CD4-positive, alpha-beta memory T cell (primary cell): ENCODE measurements at regions not wholly inside any gene's neighbourhood (a gene's known extent, or its start where the extent isn't known, plus 50 kb on each side); places are given as distances from the start of the nearest gene placed in this dataset.

ENCODE experiments used
- CTCF ChIA-PET: fragments of 350-600 bp; sonication (Branson Sonifier 250); formaldehyde crosslinking; loops from one replicate; lab custom pipeline; 2021; ENCODE audit warnings: inconsistent platforms; ENCODE audit not compliant: partially characterized antibody; lab: Charles Lee
- POLR2A ChIA-PET: fragments of 350-600 bp; sonication (Branson Sonifier 250); formaldehyde crosslinking; loops from one replicate; lab custom pipeline; 2021; ENCODE audit not compliant: partially characterized antibody; lab: Charles Lee
- DNase-seq, 5 donors: peaks; one replicate each; pipeline versions ENCODE4 v3.0.0 to v3.0.0-alpha.2; 2020 to 2022; ENCODE audit warnings: mixed read lengths in 1 of 5
- H3K27ac ChIP-seq: one replicate; pipeline ENCODE4 v1.7.0; 2013; ENCODE audit warnings: low read depth, low read length
- H3K27me3 ChIP-seq: 2 replicates; pipeline ENCODE4 v1.7.0; 2013; ENCODE audit warnings: mild to moderate bottlenecking, low read length, moderate library complexity; ENCODE audit not compliant: insufficient read depth
- H3K36me3 ChIP-seq: 2 replicates; pipeline ENCODE4 v1.7.0; 2013; ENCODE audit warnings: mild to moderate bottlenecking, low read length, moderate library complexity; ENCODE audit not compliant: insufficient read depth
- H3K4me1 ChIP-seq: 2 replicates; pipeline ENCODE4 v1.7.0; 2013; ENCODE audit warnings: mild to moderate bottlenecking, low read length, moderate library complexity; ENCODE audit not compliant: insufficient read depth
- H3K4me3 ChIP-seq, 2 donors: one replicate each; pipeline ENCODE4 v1.7.0; 2013; ENCODE audit warnings: low read length in 2 of 2, mild to moderate bottlenecking in 1 of 2
- H3K9me3 ChIP-seq, 2 donors: one replicate each; pipeline ENCODE4 v1.7.0; 2013; ENCODE audit warnings: low read length in 2 of 2, control low read depth in 1 of 2; ENCODE audit not compliant: control insufficient read depth in 1 of 2
- H3K27ac Mint-ChIP-seq, 7 donors: one replicate each; pipeline ENCODE4 v1.8.0; 2020 to 2021; ENCODE audit warnings: mixed read lengths in 7 of 7, mild to moderate bottlenecking in 6 of 7, inconsistent platforms in 3 of 7, moderate library complexity in 3 of 7
- H3K27me3 Mint-ChIP-seq, 2 donors: one replicate each; pipeline ENCODE4 v1.8.0; 2020 to 2021; ENCODE audit warnings: mixed read lengths in 2 of 2
- H3K36me3 Mint-ChIP-seq, 2 donors: one replicate each; pipeline ENCODE4 v1.8.0; 2020 to 2021; ENCODE audit warnings: mixed read lengths in 2 of 2, inconsistent platforms in 1 of 2, mild to moderate bottlenecking in 1 of 2
- H3K4me1 Mint-ChIP-seq, 4 donors: one replicate each; pipeline ENCODE4 v1.8.0; 2020 to 2021; ENCODE audit warnings: mixed read lengths in 4 of 4, mild to moderate bottlenecking in 1 of 4
- H3K4me3 Mint-ChIP-seq, 8 donors: one replicate each; pipeline ENCODE4 v1.8.0; 2020 to 2021; ENCODE audit warnings: mixed read lengths in 8 of 8, mild to moderate bottlenecking in 7 of 8, moderate library complexity in 6 of 8, inconsistent platforms in 3 of 8
- H3K9me3 Mint-ChIP-seq, 8 donors: one replicate each; pipeline ENCODE4 v1.8.0; 2020 to 2021; ENCODE audit warnings: mixed read lengths in 8 of 8, mild to moderate bottlenecking in 5 of 8, inconsistent platforms in 3 of 8, moderate library complexity in 1 of 8
- intact Hi-C: fragments of 100-400 bp; cut with micrococcal nuclease; formaldehyde crosslinking; loops from one replicate; pipeline ENCODE4 v1.15.1; 2023

DNA sequence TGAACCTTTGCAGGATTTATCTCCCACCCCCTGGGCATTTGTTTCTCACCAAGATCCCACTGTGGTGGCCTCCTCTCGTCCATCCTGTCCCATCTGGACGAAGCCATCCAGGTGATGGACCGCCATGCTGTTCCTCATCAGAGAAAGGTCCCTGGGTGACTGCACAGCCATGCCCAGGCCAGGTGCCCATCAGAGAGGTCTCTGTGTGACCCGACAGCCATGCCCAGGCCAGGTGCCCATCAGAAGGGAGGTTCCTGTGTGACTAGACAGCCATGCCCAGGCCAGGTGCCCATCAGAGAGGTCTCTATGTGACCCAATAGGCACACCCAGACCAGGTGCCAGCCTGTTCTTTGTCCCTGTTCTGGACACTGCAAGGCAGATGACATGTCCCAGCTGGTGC lies 360.9 kb upstream of the SALL3 start:
- Mint-ChIP-seq H3K4me1 (no peaks in the 10 kb centered on the region), H3K9me3 (peaks cover 3 to 31% (median 19%) of the 10 kb centered on the region in 8 donors), H3K27me3 (peaks cover 2 to 4% of the 10 kb centered on the region in 2 donors), H3K27ac (no peak overlapping the region), H3K4me3 (no peak overlapping the region), H3K36me3 (no peaks in the 10 kb centered on the region)
- ChIA-PET CTCF (no interaction called here), POLR2A (no interaction called here)
- Histone ChIP-seq H3K4me1 (no peaks in the 10 kb centered on the region), H3K9me3 (no peaks in the 10 kb centered on the region), H3K27me3 (no peaks in the 10 kb centered on the region), H3K36me3 (no peaks in the 10 kb centered on the region), H3K4me3 (no peak overlapping the region), H3K27ac (no peak overlapping the region)
- intact Hi-C loops, result no loop called here
- DNase-seq, result no peak

DNA sequence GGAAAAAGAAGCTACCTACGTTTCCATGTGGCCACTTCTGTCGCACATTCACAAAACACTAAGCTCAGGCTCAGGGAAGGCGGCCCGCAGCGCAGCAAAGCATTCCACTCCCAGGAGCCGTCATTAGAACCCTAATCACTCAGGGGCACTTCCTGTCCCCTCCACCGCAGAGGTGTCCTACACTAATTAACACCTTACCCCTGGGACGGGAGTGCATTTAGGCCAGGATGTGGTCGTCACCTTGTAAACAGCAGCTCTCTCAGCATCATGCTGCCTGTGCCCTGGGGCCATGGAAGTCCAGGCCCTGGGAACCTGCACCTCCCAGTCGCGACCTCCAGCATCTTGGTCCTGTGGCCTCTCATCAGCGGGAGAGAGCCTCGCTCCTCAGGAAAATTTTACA lies 359.8 kb upstream of the SALL3 start:
- no peak overlapping the region for H3K27ac Mint-ChIP-seq
- Histone ChIP-seq H3K4me3 (no peak overlapping the region), H3K9me3 (no peaks in the 10 kb centered on the region), H3K36me3 (no peaks in the 10 kb centered on the region), H3K27ac (no peak overlapping the region), H3K4me1 (no peaks in the 10 kb centered on the region), H3K27me3 (no peaks in the 10 kb centered on the region)
- H3K36me3 Mint-ChIP-seq, result no peaks in the 10 kb centered on the region
- peaks cover 3 to 31% (median 18%) of the 10 kb centered on the region in 8 donors for H3K9me3 Mint-ChIP-seq
- POLR2A ChIA-PET, result no interaction called here
- no peaks in the 10 kb centered on the region for H3K4me1 Mint-ChIP-seq
- no peak for DNase-seq
- peaks cover 2 to 4% of the 10 kb centered on the region in 2 donors for H3K27me3 Mint-ChIP-seq
- intact Hi-C loops, result no loop called here
- H3K4me3 Mint-ChIP-seq, result no peak overlapping the region
- CTCF ChIA-PET, result no interaction called here

DNA sequence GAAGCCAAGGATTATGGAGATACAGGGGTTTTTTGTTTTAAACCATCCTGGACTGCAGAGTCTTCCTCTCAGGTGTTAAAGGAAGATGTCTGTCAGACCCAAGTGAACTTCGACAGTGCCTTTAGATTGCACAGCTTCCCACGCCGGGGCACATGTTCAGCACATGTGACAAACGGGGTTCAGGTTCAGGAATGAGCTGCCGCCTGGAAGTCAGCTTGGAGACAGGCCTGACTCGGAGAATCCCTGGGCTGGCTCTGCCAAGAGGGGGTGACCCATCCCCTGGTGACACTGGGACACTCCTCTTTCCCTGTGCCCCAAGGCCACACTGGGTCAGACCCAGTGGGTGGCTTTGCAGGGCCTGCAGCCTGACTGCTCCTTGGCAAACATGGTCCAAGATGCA lies 359.3 kb upstream of the SALL3 start:
- no peak overlapping the region for H3K4me3 ChIP-seq
- CTCF ChIA-PET, result no interaction called here
- H3K9me3 Mint-ChIP-seq, result peaks cover 3 to 27% (median 17%) of the 10 kb centered on the region in 8 donors

DNA sequence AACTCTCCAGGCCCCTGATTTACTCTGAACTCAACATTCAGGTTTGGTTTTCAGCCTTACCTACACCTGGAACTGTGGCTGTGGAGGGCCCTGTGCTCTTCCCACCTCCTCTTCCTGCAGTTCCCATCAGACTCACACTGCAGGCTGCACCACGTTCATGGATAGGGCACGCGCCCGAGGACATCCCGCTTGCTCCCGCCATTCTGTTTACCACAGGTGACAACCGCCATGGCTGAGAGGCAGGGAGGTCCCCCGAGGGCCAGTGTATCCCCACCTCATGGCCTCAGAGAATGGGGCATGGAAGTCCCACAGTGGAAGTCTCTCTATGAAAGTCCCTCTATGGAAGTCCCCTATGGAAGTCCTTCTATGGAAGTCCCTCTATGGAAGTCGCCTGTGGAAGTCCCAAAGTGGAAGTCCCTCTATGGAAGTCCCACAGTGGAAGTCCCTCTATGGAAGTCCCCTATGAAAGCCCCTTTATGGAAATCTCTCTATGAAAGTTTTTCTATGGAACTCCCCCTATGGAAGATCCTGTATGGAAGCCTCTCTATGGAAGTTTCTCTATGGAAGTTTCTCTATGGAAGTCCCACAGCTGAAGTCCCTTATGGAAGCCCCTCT lies 358.4 kb upstream of the SALL3 start:
- no peaks in the 10 kb centered on the region for H3K27me3 ChIP-seq
- H3K36me3 Mint-ChIP-seq, result no peaks in the 10 kb centered on the region
- no peaks in the 10 kb centered on the region for H3K4me1 ChIP-seq
- H3K4me1 Mint-ChIP-seq, result peaks cover 0 to 2% (median 0%) of the 10 kb centered on the region in 4 donors
- H3K4me3 Mint-ChIP-seq, result no peak overlapping the region
- intact Hi-C loops, result no loop called here
- CTCF ChIA-PET, result no interaction called here
- H3K4me3 ChIP-seq, result no peak overlapping the region
- H3K9me3 Mint-ChIP-seq, result peaks cover 3 to 19% (median 13%) of the 10 kb centered on the region in 8 donors
- no peaks in the 10 kb centered on the region for H3K36me3 ChIP-seq
- H3K27ac Mint-ChIP-seq, result no peak overlapping the region
- peaks cover 4 to 12% of the 10 kb centered on the region in 2 donors for H3K27me3 Mint-ChIP-seq
- POLR2A ChIA-PET, result no interaction called here
- no peak for DNase-seq
- H3K27ac ChIP-seq, result no peak overlapping the region
- no peaks in the 10 kb centered on the region for H3K9me3 ChIP-seq

More for the DNA sequence above, 359.3 kb upstream of the SALL3 start:
- POLR2A ChIA-PET, result no interaction called here
- no peaks in the 10 kb centered on the region for H3K4me1 Mint-ChIP-seq
- H3K9me3 ChIP-seq, result no peaks in the 10 kb centered on the region
- no peaks in the 10 kb centered on the region for H3K4me1 ChIP-seq
- no peak overlapping the region for H3K4me3 Mint-ChIP-seq
- no peaks in the 10 kb centered on the region for H3K36me3 Mint-ChIP-seq
- no peak for DNase-seq
- peaks cover 3 to 4% of the 10 kb centered on the region in 2 donors for H3K27me3 Mint-ChIP-seq
- no peaks in the 10 kb centered on the region for H3K27me3 ChIP-seq
- no peak overlapping the region for H3K27ac ChIP-seq
- no peak overlapping the region for H3K27ac Mint-ChIP-seq
- intact Hi-C loops, result no loop called here
- no peaks in the 10 kb centered on the region for H3K36me3 ChIP-seq

DNA sequence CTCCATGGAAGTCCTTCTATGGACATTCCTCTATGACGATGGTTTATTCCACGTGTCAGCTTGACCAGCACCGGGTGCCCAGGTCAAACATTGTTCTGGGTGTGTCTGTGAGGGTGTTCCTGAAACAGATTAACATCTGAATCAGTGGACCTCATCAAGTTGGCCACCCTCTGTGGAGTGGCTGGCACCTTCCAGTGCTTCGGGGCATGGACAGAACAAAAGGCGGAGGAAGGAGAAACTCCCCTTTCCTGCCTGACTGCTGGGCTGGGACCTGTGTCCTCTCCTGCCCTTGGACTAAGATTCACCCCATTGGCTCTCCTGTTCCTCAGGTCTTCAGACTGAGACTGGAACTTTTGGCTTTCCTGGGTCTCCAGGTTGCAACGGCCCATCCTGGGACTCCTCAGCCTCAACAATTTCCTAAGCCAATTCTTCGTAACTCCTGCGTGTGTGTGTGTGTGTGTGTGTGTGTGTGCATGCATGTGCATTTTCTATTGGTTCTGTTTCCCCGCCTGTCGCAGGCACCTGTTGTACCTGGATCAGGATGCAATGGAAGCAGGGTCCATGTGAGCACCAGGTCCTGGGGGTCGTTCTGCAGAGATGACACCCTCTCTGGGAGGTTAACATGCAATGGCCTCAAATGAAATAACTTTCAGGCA lies 357.2 kb upstream of the SALL3 start:
- intact Hi-C loops, result no loop called here

DNA sequence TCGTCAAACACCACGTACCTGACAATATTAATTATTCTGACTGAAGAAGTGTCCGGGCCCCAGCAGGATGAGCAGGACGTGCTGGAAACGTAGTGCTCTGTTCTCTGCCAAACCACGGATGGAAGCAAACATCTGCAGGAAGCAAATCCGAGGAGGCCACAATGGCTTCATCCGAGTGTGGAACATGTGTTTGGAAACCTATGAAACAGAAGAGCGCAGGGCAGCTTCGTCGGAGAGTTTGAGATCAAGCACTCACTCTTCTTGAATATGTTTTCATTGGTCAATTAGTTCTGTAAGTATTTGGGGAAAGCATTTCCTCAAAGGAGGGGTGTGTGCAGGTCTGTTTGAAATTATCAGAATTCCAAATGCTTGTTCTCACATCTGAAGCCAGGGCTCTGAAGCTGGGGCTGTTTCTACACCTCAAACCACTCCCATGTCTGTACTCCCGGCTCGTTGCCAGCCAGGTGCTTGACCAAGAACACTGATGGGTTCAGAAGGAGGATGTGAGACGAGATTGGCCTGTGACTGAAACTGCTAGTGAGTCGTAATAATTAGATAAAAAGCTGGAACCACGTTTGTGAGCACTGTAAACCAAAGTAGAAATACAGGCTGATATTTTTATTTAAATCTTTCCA lies 356.6 kb upstream of the SALL3 start:
- Histone ChIP-seq H3K27me3 (no peaks in the 10 kb centered on the region), H3K4me1 (no peaks in the 10 kb centered on the region), H3K4me3 (no peak overlapping the region), H3K9me3 (no peaks in the 10 kb centered on the region), H3K27ac (no peak overlapping the region), H3K36me3 (no peaks in the 10 kb centered on the region)
- Mint-ChIP-seq H3K9me3 (peaks cover 0 to 7% (median 0%) of the 10 kb centered on the region in 8 donors), H3K36me3 (no peaks in the 10 kb centered on the region), H3K4me3 (no peak overlapping the region), H3K27ac (no peak overlapping the region), H3K4me1 (peaks cover 0 to 2% (median 0%) of the 10 kb centered on the region in 4 donors), H3K27me3 (peaks cover 4 to 15% of the 10 kb centered on the region in 2 donors)
- intact Hi-C loops, result no loop called here
- ChIA-PET CTCF (no interaction called here), POLR2A (no interaction called here)
- DNase-seq, result no peak

More for the DNA sequence above, 357.2 kb upstream of the SALL3 start:
- no peaks in the 10 kb centered on the region for H3K36me3 Mint-ChIP-seq
- no peaks in the 10 kb centered on the region for H3K4me1 ChIP-seq
- no peak for DNase-seq
- H3K9me3 ChIP-seq, result no peaks in the 10 kb centered on the region
- no peaks in the 10 kb centered on the region for H3K36me3 ChIP-seq
- H3K4me1 Mint-ChIP-seq, result peaks cover 0 to 2% (median 0%) of the 10 kb centered on the region in 4 donors
- H3K27me3 Mint-ChIP-seq, result peaks cover 4 to 15% of the 10 kb centered on the region in 2 donors
- H3K4me3 ChIP-seq, result no peak overlapping the region
- H3K27ac ChIP-seq, result no peak overlapping the region
- H3K9me3 Mint-ChIP-seq, result peaks cover 0 to 11% (median 4%) of the 10 kb centered on the region in 8 donors
- no peak overlapping the region for H3K4me3 Mint-ChIP-seq
- no peaks in the 10 kb centered on the region for H3K27me3 ChIP-seq
- CTCF ChIA-PET, result no interaction called here
- POLR2A ChIA-PET, result no interaction called here
- H3K27ac Mint-ChIP-seq, result no peak overlapping the region

DNA sequence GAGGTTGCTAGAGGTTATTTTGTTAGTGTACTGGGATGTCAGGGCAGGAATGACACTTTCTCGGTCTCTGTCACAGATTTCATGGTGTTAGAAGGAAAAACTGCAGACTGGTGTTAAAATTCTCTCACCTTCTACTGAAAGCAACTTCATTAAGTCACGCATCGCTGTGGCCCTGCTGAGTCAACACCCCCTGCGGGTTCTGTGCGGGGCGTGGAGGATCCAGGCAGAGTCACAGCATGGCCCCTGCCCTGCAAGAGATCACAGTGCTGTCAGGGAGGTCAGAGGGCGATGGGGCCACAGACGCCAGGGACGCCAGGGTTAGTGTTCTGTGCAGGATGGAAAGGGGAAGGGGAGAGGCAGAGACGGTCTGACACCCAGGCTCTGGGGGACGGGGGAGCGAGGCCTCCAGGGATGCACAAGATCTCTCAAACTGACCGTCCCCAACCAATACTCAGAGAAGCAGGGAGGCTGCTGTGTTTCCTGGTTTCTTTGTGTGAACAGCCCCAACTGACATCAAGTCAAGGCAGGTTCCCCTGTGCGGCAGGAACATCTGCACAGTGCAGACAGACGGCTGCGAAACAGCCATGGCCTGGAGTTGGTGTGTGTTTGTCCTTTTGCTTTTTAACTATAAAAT lies 354.9 kb upstream of the SALL3 start:
- Mint-ChIP-seq H3K4me1 (peaks cover 0 to 2% (median 0%) of the 10 kb centered on the region in 4 donors), H3K9me3 (peaks cover 0 to 7% (median 2%) of the 10 kb centered on the region in 8 donors), H3K4me3 (no peak overlapping the region), H3K36me3 (no peaks in the 10 kb centered on the region), H3K27me3 (peaks cover 4 to 15% of the 10 kb centered on the region in 2 donors), H3K27ac (no peak overlapping the region)
- H3K4me3 ChIP-seq, result no peak overlapping the region
- H3K9me3 ChIP-seq, result no peaks in the 10 kb centered on the region
- ChIA-PET POLR2A (no interaction called here), CTCF (no interaction called here)
- no peak for DNase-seq
- no peaks in the 10 kb centered on the region for H3K27me3 ChIP-seq
- intact Hi-C loops, result no loop called here
- no peaks in the 10 kb centered on the region for H3K36me3 ChIP-seq
- H3K27ac ChIP-seq, result no peak overlapping the region
- no peaks in the 10 kb centered on the region for H3K4me1 ChIP-seq
